Body of pancreas (tissue), 4 donors: ENCODE measurements at regions not wholly inside any gene's neighbourhood (a gene's known extent, or its start where the extent isn't known, plus 50 kb on each side); places are given as distances from the start of the nearest gene placed in this dataset.

Experiments
- ATAC-seq: fragments of 150-250 bp; one replicate; pipeline ENCODE4 v1.9.1; 2016
- DNase-seq, 4 donors: peaks; one replicate each; pipeline ENCODE4 v3.0.0-alpha.2; 2019
- H3K27ac ChIP-seq, 4 donors: fragments of 200-600 bp; sonication (generic); 1 replicate in 3 of 4; 2 replicates in 1 of 4; pipeline versions ENCODE4 v1.5.1 to v1.6.1; 2016 to 2019; ENCODE audit warnings: mild to moderate bottlenecking in 1 of 4, mixed read lengths in 1 of 4, moderate library complexity in 1 of 4
- H3K27me3 ChIP-seq, 2 donors: fragments of 200-600 bp; sonication (generic); one replicate each; pipeline ENCODE4 v1.6.0; 2016; ENCODE audit warnings: mild to moderate bottlenecking in 1 of 2
- H3K36me3 ChIP-seq, 2 donors: fragments of 200-600 bp; sonication (generic); replicated peaks in 1 of 2; 2 replicates each; pipeline ENCODE4 v1.5.1; 2016; ENCODE audit warnings: low read depth in 2 of 2; ENCODE audit not compliant: insufficient read depth in 1 of 2
- H3K4me1 ChIP-seq: fragments of 200-600 bp; sonication (generic); one replicate; pipeline ENCODE4 v1.6.0; 2016
- H3K4me3 ChIP-seq, 2 donors: fragments of 200-600 bp; sonication (generic); 1 replicate in 1 of 2; 2 replicates in 1 of 2; pipeline ENCODE4 v1.5.1; 2016 to 2019
- H3K9me3 ChIP-seq, 3 donors: fragments of 200-600 bp; sonication (generic); 1 replicate in 2 of 3; 2 replicates in 1 of 3; pipeline ENCODE4 v1.5.1; 2016
- CTCF ChIP-seq, 7 experiments: fragments of 450-650 bp in 4 of 7; fragments of 200-600 bp in 3 of 7; sonication (generic) in 3 of 7; IDR thresholded peaks; one replicate each; pipeline ENCODE4 v1.5.1; 2016 to 2019; ENCODE audit warnings: antibody characterized with exemption in 7 of 7
- POLR2A ChIP-seq, 3 donors: fragments of 450-650 bp; IDR thresholded peaks; one replicate each; pipeline ENCODE4 v1.6.1; 2016; ENCODE audit warnings: antibody characterized with exemption in 3 of 3, mild to moderate bottlenecking in 2 of 3
- WGBS, 2 donors: methylation state at CpG; one replicate each; pipeline ENCODE4 v1.1.5; 2017; 5-methylcytosine and 5-hydroxymethylcytosine counted together
- intact Hi-C: fragments of 100-400 bp; cut with DNase I; formaldehyde crosslinking; loops from one replicate; pipeline ENCODE4 v1.15.1; 2023

GRCh38 chr2:240278661-240279060, 138.2 kb upstream of the OTOS start:
- Histone ChIP-seq H3K27ac (no peak overlapping the region), H3K36me3 (no peaks in the 10 kb centered on the region), H3K4me3 (no peak overlapping the region), H3K9me3 (no peaks in the 10 kb centered on the region), H3K27me3 (no peaks in the 10 kb centered on the region), H3K4me1 (peaks cover 13% of the 10 kb centered on the region)
- DNase-seq = no peak
- intact Hi-C loops = no loop called here
- TF ChIP-seq POLR2A (IDR thresholded peaks at IDR 0.05) (no peak), CTCF (IDR thresholded peaks at IDR 0.05) (no peak)
- no peak for ATAC-seq

GRCh38 chr2:240280621-240281020, 140.2 kb upstream of the OTOS start:
- Histone ChIP-seq H3K4me3 (no peak overlapping the region), H3K27ac (no peak overlapping the region), H3K9me3 (no peaks in the 10 kb centered on the region), H3K27me3 (no peaks in the 10 kb centered on the region), H3K36me3 (no peaks in the 10 kb centered on the region), H3K4me1 (peaks cover 13% of the 10 kb centered on the region)
- ATAC-seq (no peak), DNase-seq (no peak)
- TF ChIP-seq POLR2A (IDR thresholded peaks at IDR 0.05) (no peak), CTCF (IDR thresholded peaks at IDR 0.05) (no peak)
- intact Hi-C loops = no loop called here
- 17 to 37% methylated on average over 2 of the region's 2 CpGs for WGBS, 2 donors

DNA sequence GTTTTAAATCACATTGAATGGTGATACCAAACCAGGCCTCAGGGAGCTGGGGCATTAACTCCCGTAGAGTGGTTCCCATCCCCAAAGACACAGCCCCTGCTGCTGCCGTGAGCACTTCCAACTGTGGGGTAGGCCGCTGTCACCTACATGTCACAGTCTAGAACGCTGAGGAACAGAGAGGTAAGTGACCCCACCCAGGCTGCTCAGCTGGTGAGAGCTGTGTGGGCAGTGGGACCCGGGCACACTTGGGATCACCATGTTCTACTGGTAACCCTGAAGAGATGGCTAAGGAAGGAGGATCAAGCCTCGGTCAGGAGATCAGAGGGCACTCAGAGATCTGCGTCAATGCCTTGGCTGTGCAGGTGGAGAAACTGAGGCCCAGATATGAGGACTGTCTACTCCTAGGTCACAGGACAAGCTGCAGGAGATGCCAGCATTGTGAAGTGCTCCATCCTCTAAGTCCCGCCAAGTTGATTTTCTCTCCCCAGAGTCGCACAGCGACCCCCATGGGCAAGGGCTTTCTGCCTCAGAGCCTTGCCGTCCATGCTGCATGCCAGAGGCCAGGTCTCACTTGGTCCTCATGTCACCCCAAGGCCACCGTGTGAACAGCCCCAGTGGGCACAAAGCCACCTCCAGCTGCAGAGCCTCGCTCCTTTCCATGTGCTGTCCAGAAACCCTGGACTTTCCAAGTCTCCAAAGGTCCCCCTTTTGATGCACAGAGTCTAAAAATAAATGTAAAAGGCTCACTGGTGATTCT, 144.2 kb upstream of the OTOS start:
- H3K4me1 ChIP-seq = no peaks in the 10 kb centered on the region
- no peaks in the 10 kb centered on the region for H3K27me3 ChIP-seq
- DNase-seq = no peak
- H3K36me3 ChIP-seq = no peaks in the 10 kb centered on the region
- 79 to 86% methylated on average over 6 to 13 of the region's 13 CpGs for WGBS, 2 donors
- no peaks in the 10 kb centered on the region for H3K9me3 ChIP-seq
- intact Hi-C loops = no loop called here
- ATAC-seq = no peak
- no peak for TF ChIP-seq POLR2A (IDR thresholded peaks at IDR 0.05)
- TF ChIP-seq CTCF (IDR thresholded peaks at IDR 0.05) = no peak
- H3K4me3 ChIP-seq = no peak overlapping the region
- H3K27ac ChIP-seq = no peak overlapping the region

DNA sequence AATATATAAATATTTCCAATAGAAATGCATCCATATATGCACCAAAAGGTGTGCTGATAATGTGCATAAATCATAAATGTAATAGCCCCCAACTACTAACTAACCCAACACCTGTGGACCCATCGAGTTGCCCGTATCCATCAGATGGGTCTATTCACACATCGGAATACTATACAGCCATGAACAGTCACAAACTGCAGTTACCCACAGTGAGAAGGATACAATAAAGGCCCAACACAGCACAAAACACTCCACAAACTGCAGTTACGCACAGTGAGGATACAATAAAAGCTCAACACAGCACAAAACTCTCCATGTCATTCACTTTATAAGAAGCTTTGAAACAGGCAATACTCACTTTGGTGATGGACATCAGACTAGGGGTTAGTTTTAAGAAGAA, 145.3 kb upstream of the OTOS start:
- DNase-seq = no peak
- TF ChIP-seq CTCF (IDR thresholded peaks at IDR 0.05) (no peak), POLR2A (IDR thresholded peaks at IDR 0.05) (no peak)
- Histone ChIP-seq H3K36me3 (no peaks in the 10 kb centered on the region), H3K27me3 (no peaks in the 10 kb centered on the region), H3K4me1 (no peaks in the 10 kb centered on the region), H3K9me3 (no peaks in the 10 kb centered on the region), H3K4me3 (no peak overlapping the region), H3K27ac (no peak overlapping the region)
- WGBS, 2 donors = 94 to 96% methylated on average over 4 of the region's 4 CpGs
- intact Hi-C loops = no loop called here
- ATAC-seq = no peak

- Histone ChIP-seq H3K27ac (no peak overlapping the region), H3K27me3 (no peaks in the 10 kb centered on the region), H3K4me1 (no peaks in the 10 kb centered on the region), H3K4me3 (no peak overlapping the region), H3K36me3 (no peaks in the 10 kb centered on the region), H3K9me3 (no peaks in the 10 kb centered on the region)
- ATAC-seq (no peak), DNase-seq (no peak)
- 63 to 79% methylated on average over 6 of the region's 6 CpGs for WGBS, 2 donors
- no peak for TF ChIP-seq CTCF (IDR thresholded peaks at IDR 0.05)
- TF ChIP-seq POLR2A (IDR thresholded peaks at IDR 0.05) = no peak
- intact Hi-C loops = no loop called here
These were observed 146.1 kb upstream of the OTOS start for GRCh38 chr2:240286596-240286995.
